Activated CD8-positive, alpha-beta T cell treated with anti-CD3 and anti-CD28 coated beads for 36 hours (primary cell): ENCODE measurements at regions not wholly inside any gene's neighbourhood (a gene's known extent, or its start where the extent isn't known, plus 50 kb on each side); places are given as distances from the start of the nearest gene placed in this dataset.

Experiments
- ATAC-seq: fragments of 200-7000 bp; cut with Tn5 transposase; one replicate; pipeline ENCODE4 v1.10.0; 2021; ENCODE audit warnings: mild to moderate bottlenecking, moderate library complexity
- CTCF ChIA-PET: fragments of 350-600 bp; sonication (Branson Sonifier 250); formaldehyde crosslinking; loops from one replicate; lab custom pipeline; 2021; ENCODE audit warnings: antibody characterized with exemption; lab: Charles Lee
- POLR2A ChIA-PET: fragments of 350-600 bp; sonication (Branson Sonifier 250); formaldehyde crosslinking; loops from one replicate; lab custom pipeline; 2021; ENCODE audit warnings: antibody characterized with exemption; lab: Charles Lee
- DNase-seq: peaks from one replicate; pipeline ENCODE4 v3.0.0-alpha.2; 2020
- H3K27ac Mint-ChIP-seq: one replicate; pipeline ENCODE4 v1.8.0; 2021; ENCODE audit warnings: mild to moderate bottlenecking, mixed read lengths
- H3K27me3 Mint-ChIP-seq: one replicate; pipeline ENCODE4 v1.8.0; 2021; ENCODE audit warnings: mixed read lengths
- H3K36me3 Mint-ChIP-seq: one replicate; pipeline ENCODE4 v1.8.0; 2021; ENCODE audit warnings: low read depth, mixed read lengths
- H3K4me1 Mint-ChIP-seq: one replicate; pipeline ENCODE4 v1.8.0; 2021; ENCODE audit warnings: low read depth, mixed read lengths
- H3K4me3 Mint-ChIP-seq: one replicate; pipeline ENCODE4 v1.8.0; 2021; ENCODE audit warnings: mild to moderate bottlenecking, moderate library complexity, mixed read lengths
- H3K9me3 Mint-ChIP-seq: one replicate; pipeline ENCODE4 v1.8.0; 2021; ENCODE audit warnings: mixed read lengths
- intact Hi-C: fragments of 100-400 bp; cut with micrococcal nuclease; formaldehyde crosslinking; loops from one replicate; pipeline ENCODE4 v1.10.0; 2022
- TF ChIP-seq, protein P1 (sequence below): fragments of 200-600 bp; IDR thresholded peaks from one replicate; pipeline ENCODE4 v1.8.0; 2022; ENCODE audit warnings: antibody characterized with exemption, mild to moderate bottlenecking

- ChIA-PET CTCF (interaction anchor here (1.3 to 1.6 kb wide), 2 partner anchors 13 to 29 kb away, joined by 3 to 4 read pairs; no protein-coding TSS in a partner anchor), POLR2A (no interaction called here)
- TF ChIP-seq, protein P1, sequence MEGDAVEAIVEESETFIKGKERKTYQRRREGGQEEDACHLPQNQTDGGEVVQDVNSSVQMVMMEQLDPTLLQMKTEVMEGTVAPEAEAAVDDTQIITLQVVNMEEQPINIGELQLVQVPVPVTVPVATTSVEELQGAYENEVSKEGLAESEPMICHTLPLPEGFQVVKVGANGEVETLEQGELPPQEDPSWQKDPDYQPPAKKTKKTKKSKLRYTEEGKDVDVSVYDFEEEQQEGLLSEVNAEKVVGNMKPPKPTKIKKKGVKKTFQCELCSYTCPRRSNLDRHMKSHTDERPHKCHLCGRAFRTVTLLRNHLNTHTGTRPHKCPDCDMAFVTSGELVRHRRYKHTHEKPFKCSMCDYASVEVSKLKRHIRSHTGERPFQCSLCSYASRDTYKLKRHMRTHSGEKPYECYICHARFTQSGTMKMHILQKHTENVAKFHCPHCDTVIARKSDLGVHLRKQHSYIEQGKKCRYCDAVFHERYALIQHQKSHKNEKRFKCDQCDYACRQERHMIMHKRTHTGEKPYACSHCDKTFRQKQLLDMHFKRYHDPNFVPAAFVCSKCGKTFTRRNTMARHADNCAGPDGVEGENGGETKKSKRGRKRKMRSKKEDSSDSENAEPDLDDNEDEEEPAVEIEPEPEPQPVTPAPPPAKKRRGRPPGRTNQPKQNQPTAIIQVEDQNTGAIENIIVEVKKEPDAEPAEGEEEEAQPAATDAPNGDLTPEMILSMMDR = no peak
- intact Hi-C loops = no loop called here
- Mint-ChIP-seq H3K9me3 (no peaks in the 10 kb centered on the region), H3K4me1 (peaks cover 22% of the 10 kb centered on the region), H3K27me3 (no peaks in the 10 kb centered on the region), H3K4me3 (no peak overlapping the region), H3K27ac (no peak overlapping the region), H3K36me3 (peaks cover 2% of the 10 kb centered on the region)
- DNase-seq (no peak), ATAC-seq (no peak)
These were observed 144.9 kb upstream of the POU5F2 start for GRCh38 chr5:93886098-93886806.

DNA sequence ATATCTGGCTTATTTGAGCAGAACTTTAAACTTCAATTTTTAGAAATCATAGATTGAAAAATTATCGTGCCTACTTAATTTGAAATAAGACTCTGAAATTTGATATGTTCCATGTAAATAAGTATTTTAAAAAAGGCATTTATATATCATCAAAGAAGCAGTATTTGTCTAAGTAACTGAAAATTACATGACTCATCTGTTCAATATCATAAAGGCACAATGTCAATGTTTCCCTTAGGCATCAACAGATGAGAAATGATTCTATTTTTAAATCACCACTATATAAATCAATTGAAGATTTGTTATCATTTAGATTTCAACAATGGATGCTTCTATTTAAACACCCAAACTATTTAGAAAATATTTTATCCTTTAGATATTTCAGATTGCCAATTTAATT is 142.9 kb upstream of the POU5F2 start:
- POLR2A ChIA-PET = no interaction called here
- TF ChIP-seq, protein P1 = no peak
- Mint-ChIP-seq H3K27ac (no peak overlapping the region), H3K9me3 (no peaks in the 10 kb centered on the region), H3K4me3 (no peak overlapping the region), H3K36me3 (peaks cover 2% of the 10 kb centered on the region), H3K4me1 (peaks cover 22% of the 10 kb centered on the region), H3K27me3 (no peaks in the 10 kb centered on the region)
- CTCF ChIA-PET = no interaction called here
- DNase-seq = no peak
- intact Hi-C loops = no loop called here
- ATAC-seq = no peak

- no peak overlapping the region for H3K4me3 Mint-ChIP-seq
- no peak for DNase-seq
These were observed 142.1 kb upstream of the POU5F2 start for GRCh38 chr5:93883459-93883858.

GRCh38 chr5:93875693-93876092 is 134.3 kb upstream of the POU5F2 start:
- POLR2A ChIA-PET = no interaction called here
- CTCF ChIA-PET = interaction anchor here (1.4 kb wide), 1 partner anchor 27 kb away, joined by 3 read pairs; no protein-coding TSS in a partner anchor
- no peak for DNase-seq
- Mint-ChIP-seq H3K27ac (no peak overlapping the region), H3K27me3 (no peaks in the 10 kb centered on the region), H3K36me3 (peaks cover 5% of the 10 kb centered on the region), H3K4me1 (peaks cover 14% of the 10 kb centered on the region), H3K4me3 (no peak overlapping the region), H3K9me3 (no peaks in the 10 kb centered on the region)
- intact Hi-C loops = no loop called here
- TF ChIP-seq, protein P1 = no peak
- ATAC-seq = no peak

More at GRCh38 chr5:93883459-93883858, 142.1 kb upstream of the POU5F2 start:
- H3K36me3 Mint-ChIP-seq = peaks cover 5% of the 10 kb centered on the region
- ChIA-PET POLR2A (interaction anchor here (1.4 kb wide), 1 partner anchor 9 kb away, joined by 3 read pairs; no protein-coding TSS in a partner anchor), CTCF (interaction anchor here (0.7 kb wide), 1 partner anchor 10 kb away, joined by 3 read pairs; no protein-coding TSS in a partner anchor)
- peaks cover 22% of the 10 kb centered on the region for H3K4me1 Mint-ChIP-seq
- H3K9me3 Mint-ChIP-seq = no peaks in the 10 kb centered on the region
- TF ChIP-seq, protein P1 = no peak
- no peak for ATAC-seq
- intact Hi-C loops = no loop called here
- no peaks in the 10 kb centered on the region for H3K27me3 Mint-ChIP-seq
- no peak overlapping the region for H3K27ac Mint-ChIP-seq

DNA sequence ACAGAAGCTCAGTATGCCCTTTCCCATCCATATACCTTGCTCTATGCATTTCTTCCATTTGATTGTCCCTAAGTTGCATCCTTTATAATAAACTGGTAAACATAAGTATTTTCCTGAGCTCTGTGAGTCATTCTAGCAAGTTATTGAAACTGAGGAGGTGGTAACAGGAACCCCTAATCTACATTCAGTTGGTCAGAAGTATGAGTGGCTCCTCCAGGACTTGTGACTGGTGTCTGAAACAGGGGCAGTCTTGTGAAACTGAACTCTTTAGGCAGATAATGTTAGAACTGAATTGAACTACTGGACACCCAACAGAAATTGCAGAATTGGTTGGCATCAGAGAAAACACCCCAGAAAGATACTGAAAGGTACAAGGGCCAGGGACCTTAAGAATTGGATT is 133.1 kb upstream of the POU5F2 start:
- peaks cover 14% of the 10 kb centered on the region for H3K4me1 Mint-ChIP-seq
- DNase-seq (no peak), ATAC-seq (no peak)
- H3K9me3 Mint-ChIP-seq = no peaks in the 10 kb centered on the region
- H3K27ac Mint-ChIP-seq = peak overlapping the region; percentile 46
- CTCF ChIA-PET = interaction anchor here (1.1 to 1.6 kb wide), 3 partner anchors 8 to 28 kb away, joined by 3 to 8 read pairs (median 3); no protein-coding TSS in a partner anchor
- intact Hi-C loops = no loop called here
- H3K27me3 Mint-ChIP-seq = no peaks in the 10 kb centered on the region
- POLR2A ChIA-PET = interaction anchor here (0.6 kb wide), 1 partner anchor 9 kb away, joined by 3 read pairs; no protein-coding TSS in a partner anchor
- peaks cover 5% of the 10 kb centered on the region for H3K36me3 Mint-ChIP-seq
- H3K4me3 Mint-ChIP-seq = no peak overlapping the region
- TF ChIP-seq, protein P1 = no peak
